ENCODE measurements at regions not wholly inside any gene's neighbourhood (a gene's known extent, or its start where the extent isn't known, plus 50 kb on each side); places are given as distances from the start of the nearest gene placed in this dataset.

DNA sequence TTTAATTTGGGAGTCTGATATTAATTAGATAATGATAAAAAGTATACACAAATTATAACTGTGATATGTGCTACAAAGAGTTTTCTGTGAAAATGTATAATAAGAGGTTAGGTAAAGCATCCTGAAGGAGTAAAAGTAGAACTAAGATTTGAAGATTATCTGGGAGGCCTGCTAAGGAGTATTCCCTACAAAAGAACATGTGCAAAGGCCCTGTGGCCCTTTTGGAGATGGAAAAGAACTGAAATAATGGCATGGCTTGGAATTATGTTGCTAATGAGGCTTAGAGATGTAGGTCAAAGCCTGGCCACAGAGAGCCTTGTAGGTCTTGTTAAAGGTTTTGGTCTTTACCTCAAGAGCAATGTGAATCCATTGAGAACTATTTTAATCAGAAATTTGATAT is 82.0 kb downstream of the ZIC4 start:
- no peak for DNase-seq

More for the DNA sequence above, 82.0 kb downstream of the ZIC4 start:
- Histone ChIP-seq H2BK120ac (ENCODE audit: low read depth, low read length) (no peak overlapping the region), H3K23ac (ENCODE audit: low read depth, low read length) (no peak overlapping the region), H3K56ac (ENCODE audit: extremely low read depth, insufficient read depth, low read length) (no peak overlapping the region), H3K4ac (ENCODE audit: low read depth, low read length) (no peak overlapping the region), H3K9ac (ENCODE audit: low read depth, low read length) (no peak overlapping the region), H3K27me3 (ENCODE audit: control insufficient read depth, insufficient read depth, low read length) (no peaks in the 10 kb centered on the region), H2BK20ac (ENCODE audit: low read depth, low read length) (no peak overlapping the region), H2BK15ac (ENCODE audit: low read depth, low read length) (no peak overlapping the region), H4K91ac (ENCODE audit: insufficient read depth, low read depth, low read length) (no peak overlapping the region), H3K4me2 (ENCODE audit: low read depth, low read length) (no peak overlapping the region), H3K79me1 (ENCODE audit: low read depth in 1 of 2, low read length in 2 of 2) (no peaks in the 10 kb centered on the region), H3K14ac (replicated peaks; ENCODE audit: low read depth, low read length) (no peak overlapping the region), H3K4me1 (ENCODE audit: control insufficient read depth, insufficient read depth, low read length) (no peaks in the 10 kb centered on the region), H3K9me3 (ENCODE audit: control insufficient read depth, insufficient read depth, low read length) (no peaks in the 10 kb centered on the region), H4K20me1 (ENCODE audit: insufficient read depth, low read length) (no peaks in the 10 kb centered on the region), H4K5ac (ENCODE audit: low read depth, low read length) (no peak overlapping the region), H2AK9ac (replicated peaks; ENCODE audit: low read depth, low read length, poor library complexity) (no peak overlapping the region), H4K8ac (ENCODE audit: low read depth in 2 of 2, low read length in 2 of 2) (no peak overlapping the region), H3K9me1 (ENCODE audit: insufficient read depth, low read length) (no peaks in the 10 kb centered on the region), H3K18ac (ENCODE audit: low read depth, low read length) (no peak overlapping the region), H2AFZ (replicated peaks; ENCODE audit: low read length, poor library complexity) (no peak overlapping the region), H3K4me3 (ENCODE audit: insufficient read depth, low read depth, low read length) (no peak overlapping the region), H3K36me3 (ENCODE audit: control insufficient read depth, insufficient read depth, low read length) (no peaks in the 10 kb centered on the region), H2AK5ac (ENCODE audit: low read depth, low read length) (no peak overlapping the region), H2BK5ac (ENCODE audit: low read depth, low read length, poor library complexity, severe bottlenecking) (no peak overlapping the region), H3K27ac (ENCODE audit: insufficient read depth, low read length) (no peak overlapping the region)
- CTCF ChIA-PET, result no interaction called here
- dilution Hi-C loops (cut with HindIII; ENCODE audit: low sequenced_read_pairs, unreplicated experiment), result no loop called here
- no peak for ATAC-seq (ENCODE audit: low read depth)
- BruUV-seq (replicated peaks), result no TSS peak
- intact Hi-C loops (cut with micrococcal nuclease), result no loop called here
- in situ Hi-C loops (cut with MboI; ENCODE audit: low sequenced_read_pairs), result no loop called here
- no peak for TF ChIP-seq MAZ (IDR thresholded peaks at IDR 0.05; ENCODE audit: borderline replicate concordance, low read depth, low read length)
- TF ChIP-seq MAFK (IDR thresholded peaks at IDR 0.05; ENCODE audit: low read depth, low read length), result no peak
- no peak for TF ChIP-seq RFX5 (IDR thresholded peaks at IDR 0.05; ENCODE audit: low read depth, low read length)
- TF ChIP-seq CEBPB (IDR thresholded peaks at IDR 0.05; ENCODE audit: low read depth, low read length), result no peak
- TF ChIP-seq BHLHE40 (IDR thresholded peaks at IDR 0.05; ENCODE audit: low read depth, low read length), result no peak
- POLR2A ChIA-PET (ENCODE audit: unreplicated experiment), result no interaction called here
